GM12864 (cell line): ENCODE measurements at regions not wholly inside any gene's neighbourhood (a gene's known extent, or its start where the extent isn't known, plus 50 kb on each side); places are given as distances from the start of the nearest gene placed in this dataset.

Source experiments
- DNase-seq: peaks from one replicate; pipeline ENCODE4 v3.0.0-alpha.2; 2011; ENCODE audit warnings: low read depth
- H3K4me3 ChIP-seq: 2 replicates; pipeline ENCODE4 v1.5.1; 2011; ENCODE audit warnings: mild to moderate bottlenecking, low read depth, low read length, control low read depth
- CTCF ChIP-seq: IDR thresholded peaks from 2 replicates; pipeline ENCODE4 v1.5.1; 2011; ENCODE audit warnings: low read depth, mild to moderate bottlenecking, moderate library complexity, low read length, control low read depth, inconsistent platforms; ENCODE audit errors: missing control alignments

- peak; percentile 18 for DNase-seq
- no peak overlapping the region for H3K4me3 ChIP-seq
- peak; percentile 76 for TF ChIP-seq CTCF
These were observed 55.0 kb upstream of the PRDM5 start for GRCh38 chr4:120977435-120977997.

- TF ChIP-seq CTCF: no peak
- H3K4me3 ChIP-seq: no peak overlapping the region
These were observed 50.7 kb upstream of the PRDM5 start for GRCh38 chr4:120973207-120973606.

More at GRCh38 chr4:120973207-120973606, 50.7 kb upstream of the PRDM5 start:
- no peak for DNase-seq
